Endodermal cell (in vitro differentiated cells): ENCODE measurements at regions not wholly inside any gene's neighbourhood (a gene's known extent, or its start where the extent isn't known, plus 50 kb on each side); places are given as distances from the start of the nearest gene placed in this dataset.

Experiments
- DNase-seq: peaks from one replicate; pipeline ENCODE4 v3.0.0-alpha.2; 2017
- H3K27ac ChIP-seq: 2 replicates; pipeline ENCODE4 v1.5.1; 2013; ENCODE audit warnings: mild to moderate bottlenecking, low read depth, low read length, moderate library complexity
- H3K27me3 ChIP-seq: 2 replicates; pipeline ENCODE4 v1.6.1; 2013; ENCODE audit warnings: mild to moderate bottlenecking, low read length, moderate library complexity; ENCODE audit not compliant: insufficient read depth, control insufficient read depth, poor library complexity, severe bottlenecking
- H3K36me3 ChIP-seq: 2 replicates; pipeline ENCODE4 v1.7.0; 2013; ENCODE audit warnings: mild to moderate bottlenecking, low read length, moderate library complexity; ENCODE audit not compliant: control insufficient read depth, insufficient read depth
- H3K4me1 ChIP-seq: one replicate; pipeline ENCODE4 v1.7.0; 2013; ENCODE audit warnings: low read length; ENCODE audit not compliant: control insufficient read depth, insufficient read depth
- H3K4me3 ChIP-seq: 2 replicates; pipeline ENCODE4 v1.5.1; 2013; ENCODE audit warnings: mild to moderate bottlenecking, low read length, moderate library complexity
- H3K9ac ChIP-seq: 2 replicates; pipeline ENCODE4 v1.6.1; 2013; ENCODE audit warnings: mild to moderate bottlenecking, low read length, moderate library complexity; ENCODE audit not compliant: poor library complexity, severe bottlenecking; ENCODE audit errors: extremely low read depth
- H3K9me3 ChIP-seq: 2 replicates; pipeline ENCODE4 v1.6.1; 2013; ENCODE audit warnings: mild to moderate bottlenecking, low read length, moderate library complexity; ENCODE audit not compliant: control insufficient read depth
- H3K27ac Mint-ChIP-seq: 2 replicates; pipeline ENCODE4 v1.8.0; 2020; ENCODE audit warnings: mixed read lengths
- H3K27me3 Mint-ChIP-seq: 2 replicates; pipeline ENCODE4 v1.8.0; 2021; ENCODE audit warnings: mild to moderate bottlenecking, mixed read lengths; ENCODE audit not compliant: insufficient read depth
- H3K36me3 Mint-ChIP-seq: 2 replicates; pipeline ENCODE4 v1.8.0; 2020; ENCODE audit warnings: low read depth, mixed read lengths
- H3K4me1 Mint-ChIP-seq: 2 replicates; pipeline ENCODE4 v1.8.0; 2020; ENCODE audit warnings: mixed read lengths
- H3K4me3 Mint-ChIP-seq: 2 replicates; pipeline ENCODE4 v1.8.0; 2020; ENCODE audit warnings: mild to moderate bottlenecking, moderate library complexity, mixed read lengths
- H3K9me3 Mint-ChIP-seq: 2 replicates; pipeline ENCODE4 v1.8.0; 2020; ENCODE audit warnings: mild to moderate bottlenecking, mixed read lengths
- WGBS, 2 experiments: methylation state at CpG; one replicate each; pipeline versions ENCODE4 v1.1.5 to v1.1.7; 2013; ENCODE audit warnings: missing lambda C conversion rate in 2 of 2, mixed read lengths in 1 of 2; ENCODE audit not compliant: insufficient coverage in 1 of 2, insufficient read length in 1 of 2; 5-methylcytosine and 5-hydroxymethylcytosine counted together
- TF ChIP-seq, protein P1 (sequence below): fragments of 200-600 bp; sonication (generic); conservative IDR thresholded peaks from 2 replicates; pipeline ENCODE4 v1.5.0; 2021; ENCODE audit warnings: antibody characterized with exemption, mild to moderate bottlenecking

GRCh38 chr22:44588348-44588747, 90.3 kb upstream of the RTL6 start:
- DNase-seq = no peak
- no peaks in the 10 kb centered on the region for H3K4me1 ChIP-seq
- no peak overlapping the region for H3K4me3 Mint-ChIP-seq
- H3K27me3 Mint-ChIP-seq = no peaks in the 10 kb centered on the region
- H3K27ac Mint-ChIP-seq = no peak overlapping the region
- H3K27ac ChIP-seq = no peak overlapping the region
- H3K36me3 Mint-ChIP-seq = no peaks in the 10 kb centered on the region
- H3K4me1 Mint-ChIP-seq = no peaks in the 10 kb centered on the region
- no peaks in the 10 kb centered on the region for H3K9me3 ChIP-seq
- no peaks in the 10 kb centered on the region for H3K27me3 ChIP-seq
- 93 to 97% methylated on average over 8 to 12 of the region's 14 CpGs for WGBS, 2 experiments
- H3K9me3 Mint-ChIP-seq = peaks cover 18% of the 10 kb centered on the region
- H3K36me3 ChIP-seq = no peaks in the 10 kb centered on the region
- no peak overlapping the region for H3K4me3 ChIP-seq
- TF ChIP-seq, protein P1, sequence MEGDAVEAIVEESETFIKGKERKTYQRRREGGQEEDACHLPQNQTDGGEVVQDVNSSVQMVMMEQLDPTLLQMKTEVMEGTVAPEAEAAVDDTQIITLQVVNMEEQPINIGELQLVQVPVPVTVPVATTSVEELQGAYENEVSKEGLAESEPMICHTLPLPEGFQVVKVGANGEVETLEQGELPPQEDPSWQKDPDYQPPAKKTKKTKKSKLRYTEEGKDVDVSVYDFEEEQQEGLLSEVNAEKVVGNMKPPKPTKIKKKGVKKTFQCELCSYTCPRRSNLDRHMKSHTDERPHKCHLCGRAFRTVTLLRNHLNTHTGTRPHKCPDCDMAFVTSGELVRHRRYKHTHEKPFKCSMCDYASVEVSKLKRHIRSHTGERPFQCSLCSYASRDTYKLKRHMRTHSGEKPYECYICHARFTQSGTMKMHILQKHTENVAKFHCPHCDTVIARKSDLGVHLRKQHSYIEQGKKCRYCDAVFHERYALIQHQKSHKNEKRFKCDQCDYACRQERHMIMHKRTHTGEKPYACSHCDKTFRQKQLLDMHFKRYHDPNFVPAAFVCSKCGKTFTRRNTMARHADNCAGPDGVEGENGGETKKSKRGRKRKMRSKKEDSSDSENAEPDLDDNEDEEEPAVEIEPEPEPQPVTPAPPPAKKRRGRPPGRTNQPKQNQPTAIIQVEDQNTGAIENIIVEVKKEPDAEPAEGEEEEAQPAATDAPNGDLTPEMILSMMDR = no peak
- no peak overlapping the region for H3K9ac ChIP-seq

DNA sequence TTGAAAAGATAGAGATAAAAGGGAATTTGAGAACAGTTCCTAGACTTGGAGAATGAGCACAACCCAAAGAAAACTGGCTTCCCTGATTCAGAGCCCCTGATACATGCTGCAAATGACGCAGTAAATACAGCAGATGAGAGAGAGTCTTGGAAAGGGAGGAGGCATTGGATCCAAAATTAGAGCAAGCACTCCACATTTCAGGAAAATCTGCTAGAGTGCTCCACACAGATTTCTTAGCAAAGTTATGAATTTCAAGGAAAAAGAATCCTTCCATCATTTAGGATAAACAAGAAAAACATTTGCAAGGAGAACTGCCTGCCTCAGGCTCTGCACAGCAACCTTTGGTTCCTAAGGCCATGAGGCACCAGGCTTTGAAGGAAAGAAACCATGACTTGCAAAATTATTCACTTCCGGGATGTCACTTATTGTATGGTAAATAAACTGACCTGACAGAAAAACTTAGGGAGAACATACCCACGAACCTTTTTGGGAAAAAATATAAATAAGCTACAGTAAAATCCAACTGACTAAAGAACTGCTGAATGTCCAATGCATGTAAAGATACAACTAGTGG, 89.8 kb upstream of the RTL6 start:
- no peaks in the 10 kb centered on the region for H3K36me3 ChIP-seq
- Mint-ChIP-seq H3K27ac (no peak overlapping the region), H3K4me1 (no peaks in the 10 kb centered on the region), H3K4me3 (no peak overlapping the region), H3K9me3 (peaks cover 18% of the 10 kb centered on the region), H3K27me3 (no peaks in the 10 kb centered on the region), H3K36me3 (no peaks in the 10 kb centered on the region)
- no peak overlapping the region for H3K9ac ChIP-seq
- no peak overlapping the region for H3K4me3 ChIP-seq
- no peaks in the 10 kb centered on the region for H3K4me1 ChIP-seq
- DNase-seq = no peak
- H3K27ac ChIP-seq = no peak overlapping the region
- H3K27me3 ChIP-seq = no peaks in the 10 kb centered on the region
- WGBS, 2 experiments = 95 to 98% methylated on average over 3 of the region's 3 CpGs
- TF ChIP-seq, protein P1 = no peak
- no peaks in the 10 kb centered on the region for H3K9me3 ChIP-seq

DNA sequence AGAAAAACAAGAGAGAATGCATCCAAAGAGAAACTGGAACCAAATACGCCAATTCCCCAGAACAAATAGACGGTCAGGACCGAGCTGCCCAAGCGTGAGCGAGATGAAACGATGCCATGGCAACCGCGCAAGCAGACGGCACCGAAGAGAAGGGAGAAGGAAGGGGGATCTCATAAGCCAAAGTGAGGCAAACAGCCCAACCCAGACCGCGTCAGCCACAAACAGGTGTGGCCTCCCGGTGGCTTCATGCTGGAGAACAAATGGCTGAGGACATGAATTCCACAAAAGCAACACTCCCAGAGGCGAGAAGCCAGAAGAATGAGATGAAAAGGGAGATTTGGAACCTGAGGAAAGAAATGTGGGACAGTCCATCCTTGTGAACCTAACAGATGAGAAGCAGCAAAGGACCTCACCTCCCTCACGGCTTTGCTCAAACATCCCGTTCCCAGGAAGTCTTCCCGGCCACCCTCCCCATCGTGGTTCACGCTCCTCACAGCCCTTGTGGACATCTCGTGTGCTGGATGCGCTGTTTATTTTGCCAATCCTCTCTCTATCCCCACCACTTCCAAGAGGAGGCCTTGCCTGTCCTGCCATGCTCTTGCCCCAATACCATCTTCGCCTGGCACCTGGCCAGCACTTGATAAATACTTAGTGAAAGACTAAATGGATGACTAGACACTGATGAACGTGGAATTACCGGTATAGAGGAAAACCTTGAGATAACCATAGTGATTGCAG, 89.1 kb upstream of the RTL6 start:
- no peak overlapping the region for H3K27ac ChIP-seq
- no peak overlapping the region for H3K27ac Mint-ChIP-seq
- WGBS, 2 experiments = 85 to 94% methylated on average over 23 to 24 of the region's 24 CpGs
- no peaks in the 10 kb centered on the region for H3K36me3 ChIP-seq
- H3K36me3 Mint-ChIP-seq = no peaks in the 10 kb centered on the region
- H3K9me3 Mint-ChIP-seq = peaks cover 18% of the 10 kb centered on the region
- peak; percentile 40 for DNase-seq
- H3K4me3 ChIP-seq = no peak overlapping the region
- H3K4me3 Mint-ChIP-seq = no peak overlapping the region
- no peaks in the 10 kb centered on the region for H3K4me1 Mint-ChIP-seq
- H3K27me3 Mint-ChIP-seq = no peaks in the 10 kb centered on the region
- TF ChIP-seq, protein P1 = no peak
- H3K9ac ChIP-seq = no peak overlapping the region
- H3K27me3 ChIP-seq = no peaks in the 10 kb centered on the region
- no peaks in the 10 kb centered on the region for H3K9me3 ChIP-seq
- H3K4me1 ChIP-seq = no peaks in the 10 kb centered on the region
